Transverse colon (tissue), 4 donors: ENCODE measurements at regions not wholly inside any gene's neighbourhood (a gene's known extent, or its start where the extent isn't known, plus 50 kb on each side); places are given as distances from the start of the nearest gene placed in this dataset.

ENCODE experiments used
- DNase-seq: peaks from one replicate; pipeline ENCODE4 v3.0.0-alpha.2; 2019
- H3K27ac ChIP-seq, 4 donors: fragments of 200-600 bp; sonication (generic); 2 replicates each; pipeline ENCODE4 v1.5.1; 2016 to 2018; ENCODE audit warnings: inconsistent platforms in 4 of 4
- H3K27me3 ChIP-seq: fragments of 200-600 bp; sonication (generic); 2 replicates; pipeline ENCODE4 v1.5.1; 2017; ENCODE audit warnings: inconsistent platforms
- H3K36me3 ChIP-seq, 4 donors: fragments of 200-600 bp; sonication (generic); 2 replicates each; pipeline ENCODE4 v1.5.1; 2017 to 2019; ENCODE audit warnings: inconsistent platforms in 4 of 4
- H3K4me1 ChIP-seq, 4 donors: fragments of 200-600 bp; sonication (generic); 2 replicates each; pipeline ENCODE4 v1.5.1; 2017 to 2020; ENCODE audit warnings: inconsistent platforms in 4 of 4
- H3K4me3 ChIP-seq, 4 donors: fragments of 200-600 bp; sonication (generic); 1 replicate in 1 of 4; 2 replicates in 3 of 4; pipeline versions ENCODE4 v1.5.1 to v1.6.1; 2017 to 2019; ENCODE audit warnings: inconsistent platforms in 4 of 4
- H3K9me3 ChIP-seq, 2 donors: fragments of 200-600 bp; sonication (generic); 2 replicates each; pipeline ENCODE4 v1.5.1; 2017 to 2019; ENCODE audit warnings: inconsistent platforms in 2 of 2
- EP300 ChIP-seq: sonication (generic); formaldehyde crosslinking; IDR thresholded peaks from one replicate; pipeline ENCODE4 v1.6.1; 2017; ENCODE audit warnings: antibody characterized with exemption, low read depth
- POLR2A ChIP-seq: fragments of 450-650 bp; IDR thresholded peaks from one replicate; pipeline ENCODE4 v1.6.1; 2016; ENCODE audit warnings: antibody characterized with exemption, mild to moderate bottlenecking, moderate library complexity
- POLR2AphosphoS5 ChIP-seq, 3 donors: sonication (generic); formaldehyde crosslinking; IDR thresholded peaks; one replicate each; pipeline ENCODE4 v1.6.1; 2016; ENCODE audit warnings: antibody characterized with exemption in 3 of 3
- WGBS, 2 donors: methylation state at CpG; one replicate each; pipeline ENCODE4 v1.1.5; 2018; ENCODE audit warnings: low coverage in 1 of 2; 5-methylcytosine and 5-hydroxymethylcytosine counted together
- in situ Hi-C, 4 donors: fragments of 200-750 bp; cut with MboI; loops; one replicate each; pipeline versions ENCODE4 v1.15.0 to v1.15.1; 2017; ENCODE audit warnings: low sequenced_read_pairs in 3 of 4, low pct_ligation_motif_present in 1 of 4, low pct_unique_long_range_greater_than_20kb in 1 of 4
- intact Hi-C: fragments of 100-400 bp; cut with DNase I; formaldehyde crosslinking; loops from one replicate; pipeline ENCODE4 v1.15.1; 2023; ENCODE audit warnings: low total_unique reads
- TF ChIP-seq, protein P1 (sequence below), 5 experiments: fragments of 200-600 bp in 3 of 5; fragments of 450-650 bp in 2 of 5; sonication (generic) in 3 of 5; IDR thresholded peaks; 1 replicate in 2 of 5; 2 replicates in 3 of 5; pipeline ENCODE4 v1.5.1; 2016 to 2017; ENCODE audit warnings: antibody characterized with exemption in 5 of 5, inconsistent platforms in 3 of 5, mild to moderate bottlenecking in 2 of 5, moderate library complexity in 1 of 5

DNA sequence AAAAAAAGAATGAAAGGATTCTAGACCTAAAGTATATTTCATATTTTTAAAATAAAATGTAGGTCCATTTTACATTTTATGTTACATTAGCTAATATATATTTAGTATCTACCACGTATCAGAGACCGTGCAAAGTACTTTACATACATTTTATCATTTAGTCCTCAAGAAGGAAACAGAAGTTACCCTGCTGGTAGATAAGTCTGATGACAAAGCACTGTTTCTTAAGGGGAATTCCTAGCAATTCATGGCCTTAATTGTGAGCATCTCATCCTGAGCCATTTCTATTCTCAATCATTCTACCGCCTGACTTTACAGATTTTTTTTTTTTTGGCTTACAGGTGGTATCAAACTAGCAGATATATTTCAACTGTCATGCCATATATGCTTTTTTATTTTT lies 367.7 kb downstream of the PRELID2 start:
- H3K27me3 ChIP-seq = no peaks in the 10 kb centered on the region
- intact Hi-C loops = no loop called here
- TF ChIP-seq POLR2AphosphoS5 (IDR thresholded peaks at IDR 0.05) (no peak), POLR2A (no peak), EP300 (no peak)
- TF ChIP-seq, protein P1, sequence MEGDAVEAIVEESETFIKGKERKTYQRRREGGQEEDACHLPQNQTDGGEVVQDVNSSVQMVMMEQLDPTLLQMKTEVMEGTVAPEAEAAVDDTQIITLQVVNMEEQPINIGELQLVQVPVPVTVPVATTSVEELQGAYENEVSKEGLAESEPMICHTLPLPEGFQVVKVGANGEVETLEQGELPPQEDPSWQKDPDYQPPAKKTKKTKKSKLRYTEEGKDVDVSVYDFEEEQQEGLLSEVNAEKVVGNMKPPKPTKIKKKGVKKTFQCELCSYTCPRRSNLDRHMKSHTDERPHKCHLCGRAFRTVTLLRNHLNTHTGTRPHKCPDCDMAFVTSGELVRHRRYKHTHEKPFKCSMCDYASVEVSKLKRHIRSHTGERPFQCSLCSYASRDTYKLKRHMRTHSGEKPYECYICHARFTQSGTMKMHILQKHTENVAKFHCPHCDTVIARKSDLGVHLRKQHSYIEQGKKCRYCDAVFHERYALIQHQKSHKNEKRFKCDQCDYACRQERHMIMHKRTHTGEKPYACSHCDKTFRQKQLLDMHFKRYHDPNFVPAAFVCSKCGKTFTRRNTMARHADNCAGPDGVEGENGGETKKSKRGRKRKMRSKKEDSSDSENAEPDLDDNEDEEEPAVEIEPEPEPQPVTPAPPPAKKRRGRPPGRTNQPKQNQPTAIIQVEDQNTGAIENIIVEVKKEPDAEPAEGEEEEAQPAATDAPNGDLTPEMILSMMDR (IDR thresholded peaks at IDR 0.05) = no peak
- H3K36me3 ChIP-seq = no peaks in the 10 kb centered on the region
- peaks cover 0 to 3% (median 0%) of the 10 kb centered on the region in 4 donors for H3K4me1 ChIP-seq
- 85 to 95% methylated on average over 3 of the region's 3 CpGs for WGBS, 2 donors
- in situ Hi-C loops = no loop called here
- H3K4me3 ChIP-seq = no peak overlapping the region
- H3K27ac ChIP-seq = no peak overlapping the region
- no peaks in the 10 kb centered on the region for H3K9me3 ChIP-seq
- DNase-seq = no peak

DNA sequence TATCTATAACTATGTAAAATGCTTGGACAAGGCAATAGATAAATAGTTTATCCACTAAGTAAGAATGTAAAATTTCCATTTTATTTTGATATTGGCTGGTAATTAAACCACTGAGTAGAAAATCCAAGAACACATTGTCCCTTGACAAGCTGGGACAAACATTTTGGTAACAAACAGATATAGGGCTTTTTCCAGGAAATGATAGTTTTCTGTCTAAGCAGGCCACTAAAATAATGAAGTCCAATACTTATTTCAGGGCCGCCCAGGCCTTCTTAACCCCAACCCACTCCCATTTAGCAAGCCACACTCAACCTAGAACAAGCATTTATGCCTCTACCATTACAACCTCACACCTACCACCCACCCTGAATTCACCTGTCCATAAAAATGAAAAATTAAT lies 368.6 kb downstream of the PRELID2 start:
- intact Hi-C loops = no loop called here
- Histone ChIP-seq H3K27ac (no peak overlapping the region), H3K36me3 (no peaks in the 10 kb centered on the region), H3K9me3 (no peaks in the 10 kb centered on the region), H3K27me3 (no peaks in the 10 kb centered on the region), H3K4me1 (peaks cover 0 to 3% (median 0%) of the 10 kb centered on the region in 4 donors), H3K4me3 (no peak overlapping the region)
- WGBS, 2 donors = 63 to 85% methylated on average over 1 of the region's 1 CpG
- in situ Hi-C loops = no loop called here
- no peak for DNase-seq
- no peak for TF ChIP-seq POLR2AphosphoS5 (IDR thresholded peaks at IDR 0.05)

GRCh38 chr5:145465474-145466263 lies 369.5 kb downstream of the PRELID2 start:
- in situ Hi-C loops (no loop called here), intact Hi-C loops (no loop called here)
- TF ChIP-seq POLR2A = no peak
- no peak for TF ChIP-seq EP300
- TF ChIP-seq POLR2AphosphoS5 (IDR thresholded peaks at IDR 0.05) = no peak
- TF ChIP-seq, protein P1 (IDR thresholded peaks at IDR 0.05) = no peak
- DNase-seq = no peak
- no peak overlapping the region for H3K4me3 ChIP-seq
- no peaks in the 10 kb centered on the region for H3K27me3 ChIP-seq
- no peak overlapping the region for H3K27ac ChIP-seq
- H3K4me1 ChIP-seq = no peaks in the 10 kb centered on the region
- H3K9me3 ChIP-seq = no peaks in the 10 kb centered on the region
- WGBS, 2 donors = 87 to 89% methylated on average over 5 to 6 of the region's 6 CpGs
- no peaks in the 10 kb centered on the region for H3K36me3 ChIP-seq

DNA sequence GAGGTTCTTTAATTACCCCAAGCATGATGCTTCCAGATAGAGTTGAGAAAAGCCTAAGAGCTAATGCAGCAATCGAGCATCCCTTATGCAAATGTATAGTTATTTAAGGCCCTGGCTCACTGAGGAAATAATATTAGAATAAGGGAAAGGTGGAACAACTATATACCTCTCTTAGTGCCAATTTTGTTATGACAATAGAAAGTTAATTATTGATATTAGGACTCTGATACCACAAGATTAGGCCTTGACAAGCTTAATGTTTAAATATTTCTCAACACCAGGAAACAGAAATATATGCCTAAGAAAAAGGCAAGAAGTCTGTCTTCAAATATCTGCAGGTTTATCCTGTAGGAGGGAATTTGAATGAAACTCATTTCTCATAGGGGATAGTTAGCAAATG lies 371.0 kb downstream of the PRELID2 start:
- no peak for DNase-seq
- Histone ChIP-seq H3K4me1 (no peaks in the 10 kb centered on the region), H3K9me3 (no peaks in the 10 kb centered on the region), H3K4me3 (no peak overlapping the region), H3K27me3 (no peaks in the 10 kb centered on the region), H3K27ac (no peak overlapping the region), H3K36me3 (no peaks in the 10 kb centered on the region)
- in situ Hi-C loops = no loop called here
- intact Hi-C loops = no loop called here
- 67 to 89% methylated on average over 1 of the region's 1 CpG for WGBS, 2 donors
- TF ChIP-seq, protein P1 (IDR thresholded peaks at IDR 0.05) = no peak
- no peak for TF ChIP-seq POLR2A
- TF ChIP-seq POLR2AphosphoS5 (IDR thresholded peaks at IDR 0.05) = no peak
- TF ChIP-seq EP300 = no peak

- DNase-seq = no peak
- Histone ChIP-seq H3K9me3 (no peaks in the 10 kb centered on the region), H3K27me3 (no peaks in the 10 kb centered on the region), H3K27ac (no peak overlapping the region), H3K36me3 (no peaks in the 10 kb centered on the region), H3K4me1 (no peaks in the 10 kb centered on the region), H3K4me3 (no peak overlapping the region)
- 91 to 100% methylated on average over 1 of the region's 1 CpG for WGBS, 2 donors
- in situ Hi-C loops = no loop called here
- intact Hi-C loops = no loop called here
- TF ChIP-seq, protein P1 (IDR thresholded peaks at IDR 0.05) = no peak
- TF ChIP-seq POLR2A = no peak
- TF ChIP-seq POLR2AphosphoS5 (IDR thresholded peaks at IDR 0.05) = no peak
These were observed 371.5 kb downstream of the PRELID2 start for GRCh38 chr5:145463634-145464033.
